Thyroid gland (tissue), 4 donors: ENCODE measurements at regions not wholly inside any gene's neighbourhood (a gene's known extent, or its start where the extent isn't known, plus 50 kb on each side); places are given as distances from the start of the nearest gene placed in this dataset.

Experiments used
- CTCF ChIP-seq, 6 experiments: fragments of 200-600 bp in 3 of 6; fragments of 450-650 bp in 3 of 6; sonication (generic) in 3 of 6; IDR thresholded peaks; one replicate each; pipeline ENCODE4 v1.5.1; 2016 to 2019; ENCODE audit warnings: antibody characterized with exemption in 6 of 6, mild to moderate bottlenecking in 2 of 6, inconsistent platforms in 1 of 6, moderate library complexity in 1 of 6
- POLR2A ChIP-seq, 2 donors: fragments of 450-650 bp; IDR thresholded peaks; one replicate each; pipeline ENCODE4 v1.6.1; 2017; ENCODE audit warnings: antibody characterized with exemption in 2 of 2, mild to moderate bottlenecking in 2 of 2, moderate library complexity in 1 of 2

DNA sequence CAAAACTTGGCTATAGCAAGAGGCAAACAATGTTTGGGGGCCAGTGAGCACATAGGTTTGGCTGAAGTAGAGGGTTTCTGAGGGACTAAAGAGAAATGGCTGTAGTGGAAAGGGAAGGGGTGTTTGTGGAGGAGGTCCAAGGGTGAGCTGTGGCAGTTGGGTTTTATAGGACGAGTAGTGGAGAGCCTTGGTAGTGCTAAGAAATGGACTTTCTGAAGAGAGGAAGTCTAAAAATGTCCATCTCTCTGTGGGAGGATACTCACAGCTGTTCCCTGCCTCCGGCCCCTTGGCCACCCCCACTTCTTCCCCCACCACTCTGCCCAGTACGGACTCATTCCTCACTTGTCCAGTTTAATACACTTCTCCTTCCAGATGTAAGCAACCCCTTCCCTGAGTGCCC is 64.3 kb downstream of the ZNF22 start:
- TF ChIP-seq CTCF (IDR thresholded peaks at IDR 0.05) (no peak), POLR2A (IDR thresholded peaks at IDR 0.05) (no peak)
